ENCODE measurements at regions not wholly inside any gene's neighbourhood (a gene's known extent, or its start where the extent isn't known, plus 50 kb on each side); places are given as distances from the start of the nearest gene placed in this dataset.

GRCh38 chr5:165015547-165015946 is 1510.1 kb downstream of the MAT2B start:
- Histone ChIP-seq H3K27ac (ENCODE audit: low read length) (no peak overlapping the region), H3K36me3 (ENCODE audit: insufficient read depth, low read length) (no peaks in the 10 kb centered on the region), H3K4me2 (ENCODE audit: low read length) (no peak overlapping the region), H2AFZ (ENCODE audit: low read depth, low read length) (no peak overlapping the region), H3K9me3 (ENCODE audit: low read length) (no peaks in the 10 kb centered on the region), H3K9ac (ENCODE audit: low read length) (no peak overlapping the region), H3K4me3 (ENCODE audit: low read length) (no peak overlapping the region), H3K9me2 (ENCODE audit: insufficient read depth, low read length) (no peaks in the 10 kb centered on the region), H3F3A (ENCODE audit: insufficient read depth, low read length, poor library complexity, severe bottlenecking) (no peaks in the 10 kb centered on the region), H3K79me2 (replicated peaks; ENCODE audit: insufficient read depth, low read length) (no peaks in the 10 kb centered on the region), H4K20me1 (ENCODE audit: insufficient read depth) (no peaks in the 10 kb centered on the region), H3K27me3 (ENCODE audit: insufficient read depth, low read depth, low read length) (no peaks in the 10 kb centered on the region)
- TF ChIP-seq, protein P1, sequence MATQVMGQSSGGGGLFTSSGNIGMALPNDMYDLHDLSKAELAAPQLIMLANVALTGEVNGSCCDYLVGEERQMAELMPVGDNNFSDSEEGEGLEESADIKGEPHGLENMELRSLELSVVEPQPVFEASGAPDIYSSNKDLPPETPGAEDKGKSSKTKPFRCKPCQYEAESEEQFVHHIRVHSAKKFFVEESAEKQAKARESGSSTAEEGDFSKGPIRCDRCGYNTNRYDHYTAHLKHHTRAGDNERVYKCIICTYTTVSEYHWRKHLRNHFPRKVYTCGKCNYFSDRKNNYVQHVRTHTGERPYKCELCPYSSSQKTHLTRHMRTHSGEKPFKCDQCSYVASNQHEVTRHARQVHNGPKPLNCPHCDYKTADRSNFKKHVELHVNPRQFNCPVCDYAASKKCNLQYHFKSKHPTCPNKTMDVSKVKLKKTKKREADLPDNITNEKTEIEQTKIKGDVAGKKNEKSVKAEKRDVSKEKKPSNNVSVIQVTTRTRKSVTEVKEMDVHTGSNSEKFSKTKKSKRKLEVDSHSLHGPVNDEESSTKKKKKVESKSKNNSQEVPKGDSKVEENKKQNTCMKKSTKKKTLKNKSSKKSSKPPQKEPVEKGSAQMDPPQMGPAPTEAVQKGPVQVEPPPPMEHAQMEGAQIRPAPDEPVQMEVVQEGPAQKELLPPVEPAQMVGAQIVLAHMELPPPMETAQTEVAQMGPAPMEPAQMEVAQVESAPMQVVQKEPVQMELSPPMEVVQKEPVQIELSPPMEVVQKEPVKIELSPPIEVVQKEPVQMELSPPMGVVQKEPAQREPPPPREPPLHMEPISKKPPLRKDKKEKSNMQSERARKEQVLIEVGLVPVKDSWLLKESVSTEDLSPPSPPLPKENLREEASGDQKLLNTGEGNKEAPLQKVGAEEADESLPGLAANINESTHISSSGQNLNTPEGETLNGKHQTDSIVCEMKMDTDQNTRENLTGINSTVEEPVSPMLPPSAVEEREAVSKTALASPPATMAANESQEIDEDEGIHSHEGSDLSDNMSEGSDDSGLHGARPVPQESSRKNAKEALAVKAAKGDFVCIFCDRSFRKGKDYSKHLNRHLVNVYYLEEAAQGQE (IDR thresholded peaks at IDR 0.05; ENCODE audit: borderline replicate concordance), result no peak
- TF ChIP-seq MXI1 (conservative IDR thresholded peaks at IDR 0.05; ENCODE audit: poor library complexity, severe bottlenecking) (no peak), POLR2AphosphoS5 (IDR thresholded peaks at IDR 0.05) (no peak), EZH2 (IDR thresholded peaks at IDR 0.05; ENCODE audit: borderline replicate concordance, insufficient read depth, low read length, poor library complexity, severe bottlenecking) (no peak), TAF1 (IDR thresholded peaks at IDR 0.05; ENCODE audit: low read depth) (no peak), EP300 (conservative IDR thresholded peaks at IDR 0.05; ENCODE audit: poor library complexity, severe bottlenecking) (no peak), SMC3 (conservative IDR thresholded peaks at IDR 0.05; ENCODE audit: poor library complexity) (no peak)
- TF ChIP-seq, protein P2, sequence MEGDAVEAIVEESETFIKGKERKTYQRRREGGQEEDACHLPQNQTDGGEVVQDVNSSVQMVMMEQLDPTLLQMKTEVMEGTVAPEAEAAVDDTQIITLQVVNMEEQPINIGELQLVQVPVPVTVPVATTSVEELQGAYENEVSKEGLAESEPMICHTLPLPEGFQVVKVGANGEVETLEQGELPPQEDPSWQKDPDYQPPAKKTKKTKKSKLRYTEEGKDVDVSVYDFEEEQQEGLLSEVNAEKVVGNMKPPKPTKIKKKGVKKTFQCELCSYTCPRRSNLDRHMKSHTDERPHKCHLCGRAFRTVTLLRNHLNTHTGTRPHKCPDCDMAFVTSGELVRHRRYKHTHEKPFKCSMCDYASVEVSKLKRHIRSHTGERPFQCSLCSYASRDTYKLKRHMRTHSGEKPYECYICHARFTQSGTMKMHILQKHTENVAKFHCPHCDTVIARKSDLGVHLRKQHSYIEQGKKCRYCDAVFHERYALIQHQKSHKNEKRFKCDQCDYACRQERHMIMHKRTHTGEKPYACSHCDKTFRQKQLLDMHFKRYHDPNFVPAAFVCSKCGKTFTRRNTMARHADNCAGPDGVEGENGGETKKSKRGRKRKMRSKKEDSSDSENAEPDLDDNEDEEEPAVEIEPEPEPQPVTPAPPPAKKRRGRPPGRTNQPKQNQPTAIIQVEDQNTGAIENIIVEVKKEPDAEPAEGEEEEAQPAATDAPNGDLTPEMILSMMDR (IDR thresholded peaks at IDR 0.05; ENCODE audit: poor library complexity, severe bottlenecking), result no peak

GRCh38 chr5:165026971-165027370 is 1521.6 kb downstream of the MAT2B start:
- Histone ChIP-seq H3K4me3 (ENCODE audit: low read length) (no peak overlapping the region), H3F3A (ENCODE audit: insufficient read depth, low read length, poor library complexity, severe bottlenecking) (no peaks in the 10 kb centered on the region), H2AFZ (ENCODE audit: low read depth, low read length) (no peak overlapping the region), H4K20me1 (ENCODE audit: insufficient read depth) (no peaks in the 10 kb centered on the region), H3K9me2 (ENCODE audit: insufficient read depth, low read length) (no peaks in the 10 kb centered on the region), H3K27ac (ENCODE audit: low read length) (no peak overlapping the region), H3K36me3 (ENCODE audit: insufficient read depth, low read length) (no peaks in the 10 kb centered on the region), H3K4me2 (ENCODE audit: low read length) (no peak overlapping the region), H3K9me3 (ENCODE audit: low read length) (no peaks in the 10 kb centered on the region), H3K27me3 (ENCODE audit: insufficient read depth, low read depth, low read length) (no peaks in the 10 kb centered on the region), H3K9ac (ENCODE audit: low read length) (no peak overlapping the region), H3K79me2 (replicated peaks; ENCODE audit: insufficient read depth, low read length) (no peaks in the 10 kb centered on the region)
- TF ChIP-seq, protein P2 (IDR thresholded peaks at IDR 0.05; ENCODE audit: poor library complexity, severe bottlenecking), result no peak
- TF ChIP-seq, protein P1 (IDR thresholded peaks at IDR 0.05; ENCODE audit: borderline replicate concordance), result no peak
- TF ChIP-seq POLR2AphosphoS5 (IDR thresholded peaks at IDR 0.05) (no peak), RAD21 (conservative IDR thresholded peaks at IDR 0.05) (no peak), SMC3 (conservative IDR thresholded peaks at IDR 0.05; ENCODE audit: poor library complexity) (no peak), EZH2 (IDR thresholded peaks at IDR 0.05; ENCODE audit: borderline replicate concordance, insufficient read depth, low read length, poor library complexity, severe bottlenecking) (no peak), MXI1 (conservative IDR thresholded peaks at IDR 0.05; ENCODE audit: poor library complexity, severe bottlenecking) (no peak), TAF1 (IDR thresholded peaks at IDR 0.05; ENCODE audit: low read depth) (no peak), EP300 (conservative IDR thresholded peaks at IDR 0.05; ENCODE audit: poor library complexity, severe bottlenecking) (no peak)
